ENCODE measurements at regions not wholly inside any gene's neighbourhood (a gene's known extent, or its start where the extent isn't known, plus 50 kb on each side); places are given as distances from the start of the nearest gene placed in this dataset.

DNA sequence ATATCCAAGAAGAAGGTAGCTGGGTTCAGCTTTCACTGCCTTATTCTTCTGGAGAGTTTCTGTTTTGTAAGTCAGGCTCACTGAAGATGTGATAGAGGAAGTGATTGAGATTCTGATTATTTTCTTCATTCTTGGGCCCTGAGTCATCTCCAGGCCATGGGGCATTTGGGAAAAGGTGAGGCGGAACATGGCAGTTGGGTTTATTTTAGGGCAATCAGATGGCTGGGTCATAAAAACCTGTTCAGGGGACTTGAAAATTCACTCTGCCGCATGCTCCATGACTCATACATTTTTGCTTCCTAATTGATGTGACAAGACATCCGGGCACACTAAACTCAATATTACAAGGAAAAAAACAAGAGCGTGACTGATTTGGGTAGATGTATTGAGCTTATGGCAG is 265.7 kb upstream of the KLF4 start:
- TF ChIP-seq, protein P1, sequence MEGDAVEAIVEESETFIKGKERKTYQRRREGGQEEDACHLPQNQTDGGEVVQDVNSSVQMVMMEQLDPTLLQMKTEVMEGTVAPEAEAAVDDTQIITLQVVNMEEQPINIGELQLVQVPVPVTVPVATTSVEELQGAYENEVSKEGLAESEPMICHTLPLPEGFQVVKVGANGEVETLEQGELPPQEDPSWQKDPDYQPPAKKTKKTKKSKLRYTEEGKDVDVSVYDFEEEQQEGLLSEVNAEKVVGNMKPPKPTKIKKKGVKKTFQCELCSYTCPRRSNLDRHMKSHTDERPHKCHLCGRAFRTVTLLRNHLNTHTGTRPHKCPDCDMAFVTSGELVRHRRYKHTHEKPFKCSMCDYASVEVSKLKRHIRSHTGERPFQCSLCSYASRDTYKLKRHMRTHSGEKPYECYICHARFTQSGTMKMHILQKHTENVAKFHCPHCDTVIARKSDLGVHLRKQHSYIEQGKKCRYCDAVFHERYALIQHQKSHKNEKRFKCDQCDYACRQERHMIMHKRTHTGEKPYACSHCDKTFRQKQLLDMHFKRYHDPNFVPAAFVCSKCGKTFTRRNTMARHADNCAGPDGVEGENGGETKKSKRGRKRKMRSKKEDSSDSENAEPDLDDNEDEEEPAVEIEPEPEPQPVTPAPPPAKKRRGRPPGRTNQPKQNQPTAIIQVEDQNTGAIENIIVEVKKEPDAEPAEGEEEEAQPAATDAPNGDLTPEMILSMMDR (IDR thresholded peaks at IDR 0.05; ENCODE audit: low read depth, low read length) = no peak
- TF ChIP-seq POLR2A (IDR thresholded peaks at IDR 0.05; ENCODE audit: extremely low read depth, insufficient read length) = no peak
- TF ChIP-seq, protein P2, sequence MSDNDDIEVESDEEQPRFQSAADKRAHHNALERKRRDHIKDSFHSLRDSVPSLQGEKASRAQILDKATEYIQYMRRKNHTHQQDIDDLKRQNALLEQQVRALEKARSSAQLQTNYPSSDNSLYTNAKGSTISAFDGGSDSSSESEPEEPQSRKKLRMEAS (IDR thresholded peaks at IDR 0.05; ENCODE audit: low read depth, low read length) = no peak
